ENCODE measurements at regions not wholly inside any gene's neighbourhood (a gene's known extent, or its start where the extent isn't known, plus 50 kb on each side); places are given as distances from the start of the nearest gene placed in this dataset.

GRCh38 chr2:156211318-156211717, 121.2 kb downstream of the NR4A2 start:
- TF ChIP-seq NR1H2 (CRISPR knock-in tag; IDR thresholded peaks at IDR 0.05) = no peak
- TF ChIP-seq ZMAT4 (CRISPR knock-in tag; IDR thresholded peaks at IDR 0.05) = no peak
- no peak for TF ChIP-seq ZSCAN18 (CRISPR knock-in tag; IDR thresholded peaks at IDR 0.05)
- no peak for TF ChIP-seq SMAD3 (CRISPR knock-in tag; IDR thresholded peaks at IDR 0.05; ENCODE audit: borderline replicate concordance)
- no peak for TF ChIP-seq CREM (CRISPR knock-in tag; IDR thresholded peaks at IDR 0.05)
- TF ChIP-seq ARID4B (CRISPR knock-in tag; IDR thresholded peaks at IDR 0.05; ENCODE audit: borderline replicate concordance) = no peak
- TF ChIP-seq ETV6 (CRISPR knock-in tag; IDR thresholded peaks at IDR 0.05) = no peak
- TF ChIP-seq HMGA2 (CRISPR knock-in tag; IDR thresholded peaks at IDR 0.05) = no peak
- TF ChIP-seq FOXJ3 (CRISPR knock-in tag; IDR thresholded peaks at IDR 0.05; ENCODE audit: borderline replicate concordance) = no peak
- TF ChIP-seq ATF6 (CRISPR knock-in tag; IDR thresholded peaks at IDR 0.05) = no peak
- TF ChIP-seq TEAD4 (CRISPR knock-in tag; IDR thresholded peaks at IDR 0.05) = no peak
- TF ChIP-seq ZBTB21 (CRISPR knock-in tag; IDR thresholded peaks at IDR 0.05; ENCODE audit: borderline replicate concordance) = no peak
- TF ChIP-seq ELF4 (CRISPR knock-in tag; IDR thresholded peaks at IDR 0.05; ENCODE audit: low read depth) = no peak
- TF ChIP-seq ZNF671 (CRISPR knock-in tag; IDR thresholded peaks at IDR 0.05) = no peak
- TF ChIP-seq CDX4 (CRISPR knock-in tag; IDR thresholded peaks at IDR 0.05; ENCODE audit: borderline replicate concordance) = no peak
- no peak for TF ChIP-seq USF2 (CRISPR knock-in tag; IDR thresholded peaks at IDR 0.05)
- TF ChIP-seq NR2C2 (CRISPR knock-in tag; IDR thresholded peaks at IDR 0.05) = no peak
- TF ChIP-seq JAZF1 (CRISPR knock-in tag; IDR thresholded peaks at IDR 0.05) = no peak
- Mint-ChIP-seq H3K36me3 (no peaks in the 10 kb centered on the region), H3K4me1 (peaks cover 14% of the 10 kb centered on the region), H3K4me3 (no peak overlapping the region), H3K27me3 (ENCODE audit: low read depth) (no peaks in the 10 kb centered on the region), H3K27ac (no peak overlapping the region), H3K9me3 (no peaks in the 10 kb centered on the region)
- CTCF ChIA-PET = no interaction called here
- ATAC-seq (no peak), DNase-seq (ENCODE audit: low spot score) (no peak)
- POLR2A ChIA-PET = no interaction called here
